HG03558 (cell line): ENCODE measurements at regions not wholly inside any gene's neighbourhood (a gene's known extent, or its start where the extent isn't known, plus 50 kb on each side); places are given as distances from the start of the nearest gene placed in this dataset.

Source experiments
- ATAC-seq: cut with Tn5 transposase; IDR thresholded peaks from one replicate; pipeline ENCODE4 v1.9.1; 2021; ENCODE audit warnings: moderate number of reproducible peaks; ENCODE audit not compliant: unreplicated experiment; ENCODE audit errors: extremely low read depth

DNA sequence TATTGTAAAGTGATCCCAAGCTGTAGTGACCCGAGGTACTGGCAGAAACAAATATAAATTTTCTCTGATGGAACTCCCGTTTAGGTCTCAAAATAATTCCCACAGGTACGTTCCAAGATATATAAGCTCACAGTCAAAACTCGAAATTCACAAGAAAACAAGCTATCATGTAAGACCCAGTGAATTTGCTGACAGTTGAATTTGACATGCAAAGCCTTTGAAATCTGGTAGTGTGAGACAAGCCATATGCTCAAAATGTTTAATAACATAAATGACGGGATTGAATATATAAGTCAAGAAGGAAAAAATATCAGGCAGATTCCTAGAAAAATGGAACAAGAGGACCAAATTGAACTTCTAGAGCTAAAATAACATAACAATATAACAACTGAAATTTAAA, 252.8 kb downstream of the TMA16 start:
- no peak for ATAC-seq

DNA sequence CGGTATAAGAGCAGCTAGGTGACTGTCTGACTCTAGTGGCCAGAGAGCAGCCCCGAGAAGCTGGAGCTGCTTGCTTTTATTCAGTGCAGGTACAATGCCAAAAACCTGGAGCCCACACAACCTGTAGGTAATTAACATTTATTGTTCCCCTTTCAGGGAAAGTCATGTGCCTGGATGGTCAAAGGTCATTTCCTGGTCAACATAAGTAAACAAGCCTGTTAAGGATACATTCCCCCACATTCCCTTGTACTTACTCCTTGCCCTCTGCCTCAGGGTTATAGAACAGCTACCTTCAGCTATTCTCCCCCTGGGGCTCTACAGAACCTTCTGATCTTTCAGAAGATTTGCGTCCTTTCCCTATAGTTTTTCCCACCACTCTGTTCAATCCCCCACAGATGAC, 253.4 kb downstream of the TMA16 start:
- ATAC-seq: no peak

DNA sequence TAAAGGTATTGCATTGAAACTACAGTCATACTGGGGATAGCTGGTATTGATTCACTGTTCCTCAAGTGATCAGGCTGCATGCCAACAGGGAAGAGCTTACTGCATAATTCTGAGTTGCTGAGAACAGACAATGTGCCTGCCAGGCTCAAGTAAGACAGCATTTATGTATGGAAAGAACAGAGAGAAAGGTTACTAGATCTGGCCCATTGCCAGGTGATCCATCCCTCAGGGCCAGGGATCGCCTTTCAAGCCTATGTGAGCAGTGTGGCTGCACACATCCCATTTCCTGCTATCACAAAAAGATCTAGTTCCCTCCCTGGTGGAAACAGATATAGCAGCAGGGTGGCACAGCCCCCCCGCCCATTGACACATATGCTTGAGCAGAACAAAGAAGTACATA, 254.0 kb downstream of the TMA16 start:
- no peak for ATAC-seq

DNA sequence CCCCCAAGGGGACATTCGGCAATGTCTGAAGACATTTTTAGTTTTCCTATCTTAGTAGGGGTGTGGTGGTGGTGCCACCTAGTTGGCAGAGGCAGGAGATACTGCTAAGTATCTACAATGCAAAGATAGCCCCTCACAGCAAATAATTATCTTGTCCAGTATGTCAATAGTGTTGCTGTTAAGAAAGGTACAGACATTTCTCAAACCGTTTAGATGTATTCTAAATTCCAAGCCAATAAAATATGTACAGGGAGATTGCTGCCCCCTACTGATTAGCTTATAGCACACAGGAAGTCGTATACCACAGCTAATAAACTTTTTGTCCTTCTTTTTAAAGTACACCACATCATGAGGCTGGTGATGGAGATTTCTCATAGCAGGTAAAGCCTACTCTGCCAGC, 260.5 kb downstream of the TMA16 start:
- ATAC-seq: no peak

DNA sequence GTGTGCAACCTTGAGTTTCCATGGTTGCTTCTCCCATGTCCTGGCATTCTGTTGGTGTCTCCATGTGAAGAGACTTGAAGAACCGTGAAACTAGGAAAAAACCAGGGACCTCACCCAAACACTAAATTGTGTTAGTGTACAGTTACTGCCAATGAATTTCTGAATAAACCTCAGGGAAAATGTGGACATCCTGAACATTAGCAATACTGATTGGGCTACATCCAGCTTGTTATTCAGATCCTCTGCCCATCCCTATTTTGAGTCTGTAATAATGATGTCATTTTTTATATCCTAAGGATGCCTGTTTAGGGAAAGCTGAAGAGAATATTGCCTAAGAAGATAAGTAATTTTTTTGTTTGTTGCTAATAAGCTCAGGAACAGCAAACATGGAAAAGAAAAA, 262.7 kb downstream of the TMA16 start:
- no peak for ATAC-seq

DNA sequence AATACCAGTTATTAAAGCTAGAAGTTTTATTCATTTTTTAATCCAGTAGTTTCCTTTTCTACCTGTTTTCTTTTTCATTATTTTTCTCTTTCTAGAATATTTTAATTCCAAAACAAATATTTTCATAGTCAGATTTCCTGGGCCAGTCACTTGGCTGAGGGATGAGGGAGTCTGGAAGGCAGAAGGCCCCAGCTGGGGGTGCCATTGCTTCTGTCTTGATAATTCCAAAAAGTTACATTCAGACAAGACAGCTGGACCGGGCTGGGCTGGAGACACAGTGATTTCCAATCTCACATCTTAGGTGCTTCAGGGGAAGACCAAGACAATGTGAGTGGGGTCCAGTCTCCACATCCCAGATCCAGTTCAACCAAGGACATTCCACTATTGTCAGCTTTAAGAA, 263.5 kb downstream of the TMA16 start:
- ATAC-seq: no peak

DNA sequence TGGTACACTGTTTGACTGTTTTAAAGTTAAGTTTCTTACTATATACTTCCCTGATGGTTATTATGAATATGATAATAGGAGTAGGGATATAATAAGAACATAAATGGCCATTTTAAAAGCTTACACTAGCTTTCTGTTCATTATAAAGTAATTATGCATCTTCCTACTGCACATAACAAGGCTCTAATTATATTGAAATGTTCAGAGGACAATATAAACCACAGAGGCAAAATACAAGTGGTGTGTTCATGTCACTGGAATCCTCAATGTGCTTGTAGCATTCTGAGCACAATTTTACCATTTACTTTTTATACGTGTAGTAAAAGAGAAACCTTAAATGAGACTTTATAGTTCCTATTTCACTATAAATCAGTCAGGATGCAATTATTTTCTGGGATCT, 268.3 kb downstream of the TMA16 start:
- ATAC-seq: no peak

DNA sequence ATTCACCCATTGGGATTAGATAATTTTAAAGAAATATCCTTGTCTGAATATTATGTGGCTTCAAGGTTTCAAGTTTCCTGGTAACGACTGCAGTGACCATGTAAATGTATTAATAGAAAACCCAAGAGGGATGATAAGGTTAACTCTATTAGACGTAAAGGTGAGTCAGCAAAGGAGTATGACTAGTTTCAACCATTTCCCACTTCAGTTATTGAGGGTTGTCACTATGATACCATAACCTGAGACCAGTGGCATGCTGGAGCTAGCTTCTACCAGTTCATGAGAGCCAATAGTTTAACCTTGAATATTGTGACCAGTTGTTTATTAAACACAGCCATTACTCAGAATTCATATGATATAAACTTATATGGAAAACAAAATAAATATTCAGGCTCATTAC, 270.1 kb downstream of the TMA16 start:
- no peak for ATAC-seq

DNA sequence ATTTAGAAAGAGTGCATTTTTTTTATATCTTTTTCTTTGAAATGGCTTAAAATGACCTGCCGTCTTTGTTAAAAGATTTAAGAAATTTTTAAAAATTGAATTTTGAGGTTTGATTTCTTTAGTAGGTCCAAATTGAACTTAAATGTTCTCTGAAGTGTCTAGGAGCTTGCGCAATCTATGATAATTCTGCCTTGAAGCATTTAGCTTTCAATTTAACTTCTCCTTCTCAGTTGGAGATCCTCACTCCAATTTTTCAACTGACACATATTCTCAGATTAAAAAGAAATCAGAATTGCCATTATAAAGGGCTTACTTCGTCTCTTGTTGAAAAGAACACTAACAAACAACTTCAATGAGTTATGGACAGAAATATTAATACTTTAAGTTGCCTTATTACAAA, 273.5 kb downstream of the TMA16 start:
- ATAC-seq: no peak

- no peak for ATAC-seq
These were observed 277.7 kb downstream of the TMA16 start for GRCh38 chr4:163772238-163772637.

DNA sequence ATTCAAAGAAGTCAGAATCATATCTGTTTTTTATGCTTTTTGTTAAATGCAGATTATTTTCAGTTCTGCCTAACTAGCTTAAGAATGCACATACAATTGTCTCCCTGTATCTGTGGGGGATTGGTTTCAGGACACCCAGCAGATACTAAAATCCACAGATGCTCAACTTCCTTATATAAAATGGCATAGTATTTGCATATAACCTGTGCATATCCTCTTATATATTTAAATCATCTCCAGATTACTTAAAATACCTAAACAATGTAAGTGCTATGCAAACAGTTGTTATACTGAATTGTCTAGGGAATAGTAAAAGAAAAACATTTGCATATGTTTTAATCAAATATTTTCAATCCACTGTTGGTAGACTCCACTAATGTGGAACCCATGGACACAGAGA, 279.4 kb downstream of the TMA16 start:
- no peak for ATAC-seq

DNA sequence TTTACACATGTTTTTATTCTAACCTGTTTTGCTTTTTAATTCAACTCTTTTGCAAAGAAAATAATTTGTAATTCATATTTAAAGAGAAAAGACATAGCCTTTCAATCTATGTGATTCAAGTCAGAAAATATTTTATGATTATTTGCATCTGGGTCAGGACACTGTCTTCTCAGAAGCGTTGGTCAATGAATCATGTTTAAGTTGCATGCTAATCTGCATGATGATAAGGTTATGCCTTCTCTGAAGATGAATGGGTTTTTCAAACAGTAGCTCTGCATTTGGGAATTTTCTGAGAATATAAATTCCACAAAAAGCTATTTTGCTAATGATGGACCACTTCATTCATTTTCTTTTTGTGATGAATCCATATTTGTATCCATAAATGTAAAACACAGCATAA, 282.5 kb downstream of the TMA16 start:
- ATAC-seq: no peak

DNA sequence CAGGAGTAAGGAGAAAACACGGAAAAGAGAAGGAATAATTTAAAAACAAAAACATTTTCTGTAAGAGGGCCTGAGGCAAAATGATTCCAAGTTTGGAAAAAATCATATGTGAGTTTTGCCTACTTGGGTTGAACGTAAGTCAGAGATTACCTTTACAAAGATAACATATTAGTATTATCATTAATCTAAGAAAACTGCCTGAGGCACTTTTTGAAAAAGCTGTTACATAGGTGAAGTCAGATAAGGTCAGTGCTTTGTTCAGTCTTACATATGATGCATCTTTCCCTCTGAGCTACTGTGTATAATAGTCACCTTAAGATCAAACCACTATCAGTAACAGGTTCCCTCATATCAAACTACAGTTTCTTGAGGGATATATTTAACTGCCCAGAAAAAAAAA, 287.2 kb downstream of the TMA16 start:
- ATAC-seq: no peak

GRCh38 chr4:163790231-163790630, 295.7 kb downstream of the TMA16 start:
- ATAC-seq: no peak

GRCh38 chr4:163795885-163796284, 301.4 kb downstream of the TMA16 start:
- no peak for ATAC-seq

DNA sequence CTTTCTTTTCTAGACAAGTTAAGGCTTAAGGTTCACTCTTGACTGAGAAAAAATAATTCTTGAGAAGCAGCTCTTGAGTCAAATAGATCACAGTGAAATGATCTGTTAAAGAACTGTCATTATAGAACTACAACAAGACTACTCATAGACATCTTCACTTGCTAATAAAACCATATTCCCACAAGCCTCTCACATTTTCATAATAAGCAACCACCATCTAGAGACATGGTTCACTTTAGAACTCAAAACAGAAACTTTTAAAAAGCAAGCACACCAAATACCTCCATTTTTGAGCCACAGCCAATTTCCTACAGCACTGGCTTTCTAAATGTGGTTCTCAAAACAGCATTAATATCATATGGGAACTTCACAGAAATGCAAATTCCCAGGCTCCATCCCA, 309.5 kb downstream of the TMA16 start:
- no peak for ATAC-seq

GRCh38 chr4:163806653-163807052, 312.2 kb downstream of the TMA16 start:
- no peak for ATAC-seq

DNA sequence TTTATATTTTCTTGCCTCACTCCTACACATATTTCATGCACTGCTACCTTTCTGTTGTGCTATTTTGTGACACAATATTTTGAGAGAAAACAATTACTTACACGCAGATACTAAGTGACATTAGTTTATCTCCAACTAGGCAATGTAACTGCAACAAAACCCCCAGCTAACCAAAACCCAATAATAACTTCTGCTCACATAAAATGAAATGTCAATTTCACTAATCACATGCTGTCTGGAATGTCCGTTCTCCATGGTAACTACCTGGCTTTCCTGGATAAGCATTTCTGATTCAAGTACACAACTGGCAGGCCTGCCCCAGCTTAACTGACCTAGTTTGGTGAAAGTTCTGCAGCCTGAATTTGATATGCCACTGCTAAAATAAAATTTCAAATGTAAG, 313.5 kb downstream of the TMA16 start:
- no peak for ATAC-seq

DNA sequence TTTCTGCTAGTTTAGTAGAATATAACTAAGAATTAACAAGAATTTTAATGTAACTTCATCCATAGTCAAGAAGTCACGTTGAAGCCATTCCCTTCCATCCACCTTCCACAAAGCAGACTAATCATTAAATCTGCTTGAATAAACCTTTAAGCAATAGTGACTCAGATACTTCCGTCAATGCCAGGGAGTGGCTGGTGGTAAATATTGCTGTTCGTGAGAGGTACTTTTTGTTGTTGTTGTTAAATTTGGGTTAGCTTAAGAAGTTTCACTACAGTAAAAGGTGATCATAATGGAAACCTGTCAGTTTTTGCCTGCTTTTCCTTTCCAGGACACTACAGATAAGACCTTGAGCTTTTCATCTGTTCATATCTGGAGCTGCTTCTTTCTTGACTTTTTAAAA, 316.3 kb downstream of the TMA16 start:
- ATAC-seq: no peak

DNA sequence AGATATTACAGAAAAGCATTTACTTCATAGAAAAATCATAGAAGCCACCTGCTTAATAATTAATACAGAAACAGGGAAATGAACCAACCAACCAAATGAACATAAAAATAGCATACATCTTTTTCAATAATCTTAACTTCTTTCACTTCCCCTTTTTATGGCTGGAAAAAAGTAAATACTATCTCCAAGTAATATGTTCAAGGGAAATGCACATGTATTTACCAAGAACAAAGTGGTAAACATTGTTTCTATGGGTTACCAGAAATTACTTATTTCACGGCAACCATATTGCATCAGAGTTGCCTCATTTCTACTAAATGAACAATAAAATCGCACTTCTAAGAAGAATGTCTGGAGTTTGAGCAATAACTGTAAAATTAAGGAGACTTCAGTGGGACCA, 321.3 kb downstream of the TMA16 start:
- peak; percentile 63 for ATAC-seq

GRCh38 chr4:163816494-163816893, 322.0 kb downstream of the TMA16 start:
- no peak for ATAC-seq

DNA sequence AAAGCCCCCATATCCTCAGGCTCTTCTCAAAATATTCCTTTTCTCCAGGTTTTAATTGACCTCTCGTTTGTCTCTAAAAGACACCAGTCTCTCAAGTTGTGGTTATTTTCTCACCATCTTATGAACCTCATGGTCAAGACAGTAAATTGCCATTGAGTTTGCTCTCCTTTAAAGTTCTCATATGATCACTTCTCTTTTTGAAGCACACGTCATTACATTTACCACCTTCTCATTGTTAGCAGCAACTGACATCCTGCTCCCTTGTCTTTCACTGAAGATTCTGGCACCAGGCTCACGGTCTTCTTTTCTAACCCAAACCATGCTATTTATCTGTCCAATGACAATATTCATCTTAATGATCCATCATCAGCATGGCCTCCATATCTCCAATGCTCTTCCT, 324.2 kb downstream of the TMA16 start:
- ATAC-seq: no peak

- no peak for ATAC-seq
These were observed 339.2 kb downstream of the TMA16 start for GRCh38 chr4:163833669-163834068.
